ENCODE measurements at regions not wholly inside any gene's neighbourhood (a gene's known extent, or its start where the extent isn't known, plus 50 kb on each side); places are given as distances from the start of the nearest gene placed in this dataset.

DNA sequence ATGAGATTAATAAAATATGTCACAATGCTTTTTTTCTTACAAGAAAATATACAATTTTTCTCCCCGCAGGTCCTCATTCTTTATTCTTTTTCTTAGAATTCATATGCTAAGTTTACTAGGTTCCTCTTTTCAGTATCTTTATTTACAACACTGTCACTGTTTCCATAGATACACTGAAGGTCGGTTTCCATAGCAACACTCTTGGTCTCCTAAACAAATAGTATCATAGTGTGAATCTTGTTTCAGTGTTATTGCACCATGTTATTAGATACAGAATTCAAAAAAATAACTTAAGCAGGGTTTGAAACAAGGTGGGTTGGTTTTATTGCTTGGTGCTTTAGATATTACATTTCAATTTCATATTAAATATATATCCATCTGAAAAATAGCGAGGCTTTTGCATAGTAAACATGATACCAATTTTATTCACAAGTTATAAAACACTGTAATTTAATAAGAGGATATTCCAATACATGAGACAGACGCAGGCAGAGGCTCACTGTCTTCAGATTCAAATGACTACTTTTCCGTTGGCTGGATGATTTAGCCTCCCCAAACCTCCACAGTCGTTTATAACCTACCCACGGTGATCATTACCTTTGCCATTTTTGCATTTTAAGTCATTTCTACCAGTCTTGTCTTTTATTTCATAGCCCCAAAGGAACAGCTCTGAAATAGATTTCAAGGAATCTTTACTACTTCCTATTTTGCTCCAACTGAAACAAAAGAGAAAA, 88.9 kb upstream of the KLF6 start:
- Mint-ChIP-seq H3K27ac (ENCODE audit: unreplicated experiment) (peak overlapping the region; percentile 75), H3K4me1 (ENCODE audit: low read depth, unreplicated experiment) (peaks cover 37% of the 10 kb centered on the region), H3K36me3 (ENCODE audit: insufficient read depth, unreplicated experiment) (no peaks in the 10 kb centered on the region), H3K27me3 (ENCODE audit: insufficient read depth, unreplicated experiment) (no peaks in the 10 kb centered on the region), H3K4me3 (ENCODE audit: unreplicated experiment) (no peak overlapping the region), H3K9me3 (ENCODE audit: unreplicated experiment) (no peaks in the 10 kb centered on the region)
- Histone ChIP-seq H3K36me3 (ENCODE audit: control insufficient read depth, insufficient read depth, low read length) (no peaks in the 10 kb centered on the region), H3K9me3 (no peaks in the 10 kb centered on the region), H3K4me3 (ENCODE audit: low read depth, low read length) (no peak overlapping the region), H3K27me3 (replicated peaks; ENCODE audit: control insufficient read depth, insufficient read depth, low read length) (no peaks in the 10 kb centered on the region), H3K4me1 (peaks cover 24% of the 10 kb centered on the region)
- DNase-seq, result peak in 1 of 2 experiments; percentile 51
- POLR2A ChIA-PET, result no interaction called here
- CTCF ChIA-PET, result no interaction called here
- TF ChIP-seq CTCF (IDR thresholded peaks at IDR 0.05; ENCODE audit: insufficient read depth in 1 of 2, low read depth in 1 of 2, low read length in 1 of 2, severe bottlenecking in 1 of 2, unreplicated experiment in 1 of 2), result no peak
- intact Hi-C loops (cut with micrococcal nuclease; ENCODE audit: unreplicated experiment), result loop anchor here (2.0 kb wide), 1 partner anchor 21 kb away; no protein-coding TSS in a partner anchor
- no TSS peak for BruUV-seq (replicated peaks)

- Mint-ChIP-seq H3K27me3 (ENCODE audit: insufficient read depth, unreplicated experiment) (no peaks in the 10 kb centered on the region), H3K27ac (ENCODE audit: unreplicated experiment) (peak overlapping the region; percentile 75), H3K4me3 (ENCODE audit: unreplicated experiment) (no peak overlapping the region), H3K36me3 (ENCODE audit: insufficient read depth, unreplicated experiment) (no peaks in the 10 kb centered on the region), H3K4me1 (ENCODE audit: low read depth, unreplicated experiment) (peaks cover 37% of the 10 kb centered on the region), H3K9me3 (ENCODE audit: unreplicated experiment) (no peaks in the 10 kb centered on the region)
- Histone ChIP-seq H3K9me3 (no peaks in the 10 kb centered on the region), H3K27me3 (replicated peaks; ENCODE audit: control insufficient read depth, insufficient read depth, low read length) (no peaks in the 10 kb centered on the region), H3K36me3 (ENCODE audit: control insufficient read depth, insufficient read depth, low read length) (no peaks in the 10 kb centered on the region), H3K4me3 (ENCODE audit: low read depth, low read length) (no peak overlapping the region), H3K4me1 (peaks cover 29% of the 10 kb centered on the region)
- ChIA-PET POLR2A (no interaction called here), CTCF (no interaction called here)
- no peak for TF ChIP-seq CTCF (IDR thresholded peaks at IDR 0.05; ENCODE audit: insufficient read depth in 1 of 2, low read depth in 1 of 2, low read length in 1 of 2, severe bottlenecking in 1 of 2, unreplicated experiment in 1 of 2)
- intact Hi-C loops (cut with micrococcal nuclease; ENCODE audit: unreplicated experiment), result loop anchor here (2.0 kb wide), 1 partner anchor 20 kb away; no protein-coding TSS in a partner anchor
- DNase-seq, result no peak
- no TSS peak for BruUV-seq (replicated peaks)
Observed at GRCh38 chr10:3872712-3873329, 87.8 kb upstream of the KLF6 start.

- no peak for DNase-seq
- Mint-ChIP-seq H3K27ac (ENCODE audit: unreplicated experiment) (peak overlapping the region; percentile 31), H3K4me1 (ENCODE audit: low read depth, unreplicated experiment) (peaks cover 37% of the 10 kb centered on the region), H3K4me3 (ENCODE audit: unreplicated experiment) (no peak overlapping the region), H3K27me3 (ENCODE audit: insufficient read depth, unreplicated experiment) (no peaks in the 10 kb centered on the region), H3K9me3 (ENCODE audit: unreplicated experiment) (no peaks in the 10 kb centered on the region), H3K36me3 (ENCODE audit: insufficient read depth, unreplicated experiment) (no peaks in the 10 kb centered on the region)
- BruUV-seq (replicated peaks), result no TSS peak
- Histone ChIP-seq H3K4me1 (peaks cover 29% of the 10 kb centered on the region), H3K9me3 (no peaks in the 10 kb centered on the region), H3K27me3 (replicated peaks; ENCODE audit: control insufficient read depth, insufficient read depth, low read length) (no peaks in the 10 kb centered on the region), H3K4me3 (ENCODE audit: low read depth, low read length) (no peak overlapping the region), H3K36me3 (ENCODE audit: control insufficient read depth, insufficient read depth, low read length) (no peaks in the 10 kb centered on the region)
- no peak for TF ChIP-seq CTCF (IDR thresholded peaks at IDR 0.05; ENCODE audit: insufficient read depth in 1 of 2, low read depth in 1 of 2, low read length in 1 of 2, severe bottlenecking in 1 of 2, unreplicated experiment in 1 of 2)
- intact Hi-C loops (cut with micrococcal nuclease; ENCODE audit: unreplicated experiment), result no loop called here
- ChIA-PET POLR2A (no interaction called here), CTCF (no interaction called here)
Observed at GRCh38 chr10:3871424-3871996, 86.5 kb upstream of the KLF6 start.
